Mesothelial cell of epicardium (in vitro differentiated cells): ENCODE measurements at regions not wholly inside any gene's neighbourhood (a gene's known extent, or its start where the extent isn't known, plus 50 kb on each side); places are given as distances from the start of the nearest gene placed in this dataset.

Experiments used
- DNase-seq, 2 experiments: peaks; one replicate each; pipeline ENCODE4 v3.0.0; 2021; ENCODE audit warnings: low spot score in 2 of 2; ENCODE audit not compliant: unreplicated experiment in 2 of 2
- H3K27ac Mint-ChIP-seq: 2 replicates; pipeline ENCODE4 v1.8.0; 2021; ENCODE audit warnings: mixed read lengths
- H3K27me3 Mint-ChIP-seq: 2 replicates; pipeline ENCODE4 v1.8.0; 2021; ENCODE audit warnings: low read depth, mixed read lengths
- H3K36me3 Mint-ChIP-seq: 2 replicates; pipeline ENCODE4 v1.8.0; 2021; ENCODE audit warnings: mixed read lengths
- H3K4me1 Mint-ChIP-seq: 2 replicates; pipeline ENCODE4 v1.8.0; 2021; ENCODE audit warnings: mixed read lengths
- H3K4me3 Mint-ChIP-seq: 2 replicates; pipeline ENCODE4 v1.8.0; 2021; ENCODE audit warnings: mild to moderate bottlenecking, moderate library complexity, mixed read lengths
- H3K9me3 Mint-ChIP-seq: 2 replicates; pipeline ENCODE4 v1.8.0; 2021; ENCODE audit warnings: mixed read lengths
- CTCF ChIP-seq: fragments of 200-600 bp; sonication (generic); IDR thresholded peaks from one replicate; pipeline ENCODE4 v1.5.0; 2021; ENCODE audit warnings: antibody characterized with exemption; ENCODE audit not compliant: unreplicated experiment

- Mint-ChIP-seq H3K36me3 (no peaks in the 10 kb centered on the region), H3K4me3 (no peak overlapping the region), H3K4me1 (peaks cover 13% of the 10 kb centered on the region), H3K27ac (no peak overlapping the region), H3K27me3 (peaks cover 22% of the 10 kb centered on the region), H3K9me3 (peaks cover 6% of the 10 kb centered on the region)
- DNase-seq, result no peak
- no peak for TF ChIP-seq CTCF
Observed at GRCh38 chr2:67489396-67489795, 92.3 kb downstream of the ETAA1 start.

GRCh38 chr2:67498931-67499330 lies 101.8 kb downstream of the ETAA1 start:
- Mint-ChIP-seq H3K4me1 (peaks cover 7% of the 10 kb centered on the region), H3K36me3 (no peaks in the 10 kb centered on the region), H3K27me3 (peaks cover 27% of the 10 kb centered on the region), H3K9me3 (no peaks in the 10 kb centered on the region), H3K27ac (no peak overlapping the region), H3K4me3 (no peak overlapping the region)
- no peak for TF ChIP-seq CTCF
- DNase-seq, result no peak

GRCh38 chr2:67499989-67500388 lies 102.9 kb downstream of the ETAA1 start:
- H3K4me1 Mint-ChIP-seq, result peaks cover 7% of the 10 kb centered on the region
- H3K36me3 Mint-ChIP-seq, result no peaks in the 10 kb centered on the region
- no peak for DNase-seq
- no peak overlapping the region for H3K27ac Mint-ChIP-seq
- no peaks in the 10 kb centered on the region for H3K9me3 Mint-ChIP-seq
- H3K4me3 Mint-ChIP-seq, result no peak overlapping the region
- no peak for TF ChIP-seq CTCF
- H3K27me3 Mint-ChIP-seq, result peaks cover 27% of the 10 kb centered on the region

GRCh38 chr2:67500541-67500940 lies 103.4 kb downstream of the ETAA1 start:
- no peak overlapping the region for H3K4me3 Mint-ChIP-seq
- DNase-seq, result no peak

GRCh38 chr2:67502346-67503065 lies 105.4 kb downstream of the ETAA1 start:
- peaks cover 3% of the 10 kb centered on the region for H3K4me1 Mint-ChIP-seq
- no peak for DNase-seq
- no peak for TF ChIP-seq CTCF
- H3K36me3 Mint-ChIP-seq, result peaks cover 2% of the 10 kb centered on the region
- peaks cover 6% of the 10 kb centered on the region for H3K9me3 Mint-ChIP-seq
- peaks cover 24% of the 10 kb centered on the region for H3K27me3 Mint-ChIP-seq
- H3K4me3 Mint-ChIP-seq, result no peak overlapping the region
- H3K27ac Mint-ChIP-seq, result no peak overlapping the region

More at GRCh38 chr2:67500541-67500940, 103.4 kb downstream of the ETAA1 start:
- Mint-ChIP-seq H3K27me3 (peaks cover 25% of the 10 kb centered on the region), H3K9me3 (no peaks in the 10 kb centered on the region), H3K36me3 (no peaks in the 10 kb centered on the region), H3K27ac (no peak overlapping the region), H3K4me1 (peaks cover 7% of the 10 kb centered on the region)
- TF ChIP-seq CTCF, result no peak
